A549 (cell line): ENCODE measurements at regions not wholly inside any gene's neighbourhood (a gene's known extent, or its start where the extent isn't known, plus 50 kb on each side); places are given as distances from the start of the nearest gene placed in this dataset.

Source experiments
- ATAC-seq, 2 experiments: fragments of 200-7000 bp in 1 of 2; fragments of >200 bp in 1 of 2; cut with Nextera tagmentation in 1 of 2; cut with Tn5 transposase in 1 of 2; 3 replicates each; pipeline versions ENCODE4 v1.8.0 to v1.9.1; 2018 to 2020; ENCODE audit warnings: mild to moderate bottlenecking in 1 of 2, moderate library complexity in 1 of 2
- CTCF ChIA-PET: fragments of 300-600 bp; sonication (Branson Sonifier 250); formaldehyde crosslinking; extraction: SDS; loops from one replicate; lab custom pipeline; 2021; ENCODE audit warnings: antibody characterized with exemption, inconsistent platforms; lab: Yijun Ruan, JAX
- POLR2A ChIA-PET: fragments of 350-600 bp; formaldehyde crosslinking; extraction: SDS; loops from one replicate; lab custom pipeline; 2021; ENCODE audit warnings: antibody characterized with exemption, inconsistent platforms; lab: Yijun Ruan, JAX
- DNase-seq, 2 experiments: peaks; one replicate each; pipeline versions ENCODE4 v3.0.0 to v3.0.0-alpha.2; 2011 to 2016; ENCODE audit warnings: low read depth in 1 of 2, low spot score in 1 of 2
- FAIRE-seq: peaks from 2 replicates; lab custom pipeline; 2011; peaks lifted over from hg19 to GRCh38; lab: Jason Lieb, UNC
- H3K27ac ChIP-seq, 2 experiments: fragments of >200 bp; sonication (Bioruptor Twin); formaldehyde crosslinking; 3 replicates each; pipeline ENCODE4 v1.5.1; 2016 to 2017
- H3K4me1 ChIP-seq: fragments of >200 bp; sonication (Bioruptor Twin); formaldehyde crosslinking; 3 replicates; pipeline ENCODE4 v1.6.1; 2016
- H3K4me2 ChIP-seq: fragments of >200 bp; sonication (Bioruptor Twin); formaldehyde crosslinking; 3 replicates; pipeline ENCODE4 v1.6.1; 2016
- H3K4me3 ChIP-seq: fragments of >200 bp; sonication (Bioruptor Twin); formaldehyde crosslinking; 3 replicates; pipeline ENCODE4 v1.5.1; 2016
- H3K9me3 ChIP-seq: fragments of >200 bp; sonication (Bioruptor Twin); formaldehyde crosslinking; 3 replicates; pipeline ENCODE4 v1.6.1; 2016
- BHLHE40 ChIP-seq: IDR thresholded peaks from 2 replicates; pipeline ENCODE4 v1.6.1; 2012; ENCODE audit warnings: low read depth, low read length, inconsistent platforms
- CBX2 ChIP-seq: fragments of 200-600 bp; sonication (generic); IDR thresholded peaks from 2 replicates; pipeline ENCODE4 v1.6.1; 2016; ENCODE audit warnings: low read depth, mild to moderate bottlenecking, borderline replicate concordance
- CEBPB ChIP-seq, 2 experiments: fragments of >200 bp in 1 of 2; sonication (Bioruptor Twin) in 1 of 2; formaldehyde crosslinking in 1 of 2; IDR thresholded peaks; 2 replicates each; pipeline ENCODE4 v1.6.1; 2012 to 2016
- CHD4 ChIP-seq: fragments of 200-600 bp; sonication (generic); IDR thresholded peaks from 2 replicates; pipeline ENCODE4 v1.6.1; 2016; ENCODE audit warnings: antibody characterized with exemption, mild to moderate bottlenecking, borderline replicate concordance
- EHF ChIP-seq: fragments of 250-450 bp; sonication (Bioruptor Pico); IDR thresholded peaks from 2 replicates; pipeline ENCODE4 v1.5.0; 2020; ENCODE audit warnings: mild to moderate bottlenecking
- EHMT2 ChIP-seq: fragments of 200-600 bp; sonication (generic); IDR thresholded peaks from 2 replicates; pipeline ENCODE4 v1.6.1; 2016; ENCODE audit warnings: antibody characterized with exemption, low read depth, mild to moderate bottlenecking, moderate library complexity
- EP300 ChIP-seq, 2 experiments: fragments of >200 bp; sonication (Bioruptor Twin); formaldehyde crosslinking; IDR thresholded peaks; 2 replicates in 1 of 2; 3 replicates in 1 of 2; pipeline ENCODE4 v1.6.1; 2016 to 2017
- FOSB ChIP-seq: fragments of 250-450 bp; sonication (Bioruptor Pico); IDR thresholded peaks from 2 replicates; pipeline ENCODE4 v1.5.0; 2020; ENCODE audit warnings: mild to moderate bottlenecking, moderate library complexity
- FOSL2 ChIP-seq, 2 experiments: fragments of 450-650 bp in 1 of 2; fragments of >200 bp in 1 of 2; sonication (Bioruptor Twin) in 1 of 2; formaldehyde crosslinking; IDR thresholded peaks; 2 replicates each; pipeline versions ENCODE4 v1.5.0 to v1.6.1; 2016 to 2020; ENCODE audit warnings: mild to moderate bottlenecking in 1 of 2, moderate library complexity in 1 of 2
- GATA3 ChIP-seq: IDR thresholded peaks from 2 replicates; pipeline ENCODE4 v1.6.1; 2012; ENCODE audit warnings: borderline replicate concordance
- HOXA7 ChIP-seq: fragments of 250-450 bp; sonication (Bioruptor Pico); IDR thresholded peaks from 2 replicates; pipeline ENCODE4 v1.5.0; 2020; ENCODE audit warnings: mild to moderate bottlenecking, moderate library complexity
- HOXB5 ChIP-seq: fragments of 250-450 bp; sonication (Bioruptor Pico); IDR thresholded peaks from 2 replicates; pipeline ENCODE4 v1.5.0; 2020; ENCODE audit warnings: mild to moderate bottlenecking, moderate library complexity
- JUN ChIP-seq, 2 experiments: fragments of >200 bp; sonication (Bioruptor Twin); formaldehyde crosslinking; IDR thresholded peaks; 2 replicates in 1 of 2; 3 replicates in 1 of 2; pipeline ENCODE4 v1.6.1; 2016 to 2017
- MAZ ChIP-seq: fragments of 150-350 bp; IDR thresholded peaks from 2 replicates; pipeline ENCODE4 v1.6.1; 2014; ENCODE audit warnings: antibody characterized with exemption, low read depth, low read length, borderline replicate concordance
- MYC ChIP-seq: IDR thresholded peaks from 2 replicates; pipeline ENCODE4 v1.6.1; 2012; ENCODE audit warnings: mild to moderate bottlenecking, inconsistent platforms, low read length, improper control_type of control experiment, borderline replicate concordance
- NFE2L2 ChIP-seq: fragments of 150-350 bp; conservative IDR thresholded peaks from 2 replicates; pipeline ENCODE4 v1.6.1; 2014; ENCODE audit warnings: low read length
- NPAS2 ChIP-seq: fragments of 250-450 bp; sonication (Bioruptor Pico); IDR thresholded peaks from 2 replicates; pipeline ENCODE4 v1.8.0; 2022; ENCODE audit warnings: mild to moderate bottlenecking, moderate library complexity, borderline replicate concordance
- NR3C1 ChIP-seq: fragments of >200 bp; sonication (Bioruptor Twin); formaldehyde crosslinking; IDR thresholded peaks from 3 replicates; pipeline ENCODE4 v1.6.1; 2017
- POLR2AphosphoS2 ChIP-seq: conservative IDR thresholded peaks from 2 replicates; pipeline ENCODE4 v1.6.1; 2012; ENCODE audit warnings: low read length, improper control_type of control experiment, inconsistent platforms
- RARB ChIP-seq: fragments of 250-450 bp; sonication (Bioruptor Pico); IDR thresholded peaks from 2 replicates; pipeline ENCODE4 v1.8.0; 2021; ENCODE audit warnings: mild to moderate bottlenecking, moderate library complexity
- SREBF2 ChIP-seq: fragments of 450-650 bp; IDR thresholded peaks from 2 replicates; pipeline ENCODE4 v1.6.1; 2014; ENCODE audit warnings: mild to moderate bottlenecking, moderate library complexity
- ZC3H11A ChIP-seq: fragments of 450-650 bp; IDR thresholded peaks from 2 replicates; pipeline ENCODE4 v1.6.1; 2014; ENCODE audit warnings: antibody characterized with exemption, mild to moderate bottlenecking
- ZNF302 ChIP-seq: fragments of 250-450 bp; sonication (Bioruptor Pico); IDR thresholded peaks from 2 replicates; pipeline ENCODE4 v1.9.0; 2021; ENCODE audit warnings: inconsistent platforms, mild to moderate bottlenecking, moderate library complexity
- ZSCAN20 ChIP-seq: fragments of 250-450 bp; sonication (Bioruptor Pico); IDR thresholded peaks from 2 replicates; pipeline ENCODE4 v1.8.0; 2022; ENCODE audit warnings: mild to moderate bottlenecking, moderate library complexity
- WGBS: methylation state at CpG from one replicate; pipeline ENCODE4 v1.1.6; 2017; ENCODE audit errors: missing lambda C conversion rate; 5-methylcytosine and 5-hydroxymethylcytosine counted together
- TF ChIP-seq, protein P1 (sequence below): IDR thresholded peaks from 2 replicates; pipeline ENCODE4 v1.6.1; 2012
- TF ChIP-seq, protein P2 (sequence below): fragments of 250-450 bp; sonication (Bioruptor Pico); IDR thresholded peaks from 2 replicates; pipeline ENCODE4 v1.5.0; 2021; ENCODE audit warnings: mild to moderate bottlenecking, moderate library complexity, borderline replicate concordance
- TF ChIP-seq, protein P3 (sequence below): fragments of 250-450 bp; sonication (Bioruptor Pico); IDR thresholded peaks from 2 replicates; pipeline ENCODE4 v1.5.0; 2020; ENCODE audit warnings: low read depth, mild to moderate bottlenecking, moderate library complexity
- TF ChIP-seq, protein P4 (sequence below): fragments of 200-600 bp; sonication (generic); IDR thresholded peaks from 2 replicates; pipeline ENCODE4 v1.6.1; 2016; ENCODE audit warnings: antibody characterized with exemption, mild to moderate bottlenecking, moderate library complexity

DNA sequence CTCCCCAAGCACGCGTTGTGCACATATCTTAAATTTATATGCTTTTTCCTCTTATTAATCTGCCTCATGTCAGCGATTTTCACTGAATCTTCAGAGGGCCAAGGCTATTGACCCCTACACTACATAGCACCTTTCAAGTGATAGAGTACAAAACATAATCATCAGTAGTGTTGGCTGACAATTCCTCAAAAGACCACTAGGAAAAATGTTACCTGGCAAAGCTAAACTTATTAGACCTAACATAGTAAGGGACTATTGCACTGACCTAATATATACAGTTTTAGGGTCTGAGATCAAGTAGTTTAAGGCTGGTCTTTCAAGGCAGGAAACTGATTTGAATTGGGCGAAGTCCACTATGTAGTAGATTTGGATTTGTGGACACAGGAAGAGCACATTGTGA lies 244.2 kb upstream of the ZC3H15 start:
- Histone ChIP-seq H3K4me3 (no peak overlapping the region), H3K4me1 (no peaks in the 10 kb centered on the region), H3K4me2 (no peak overlapping the region), H3K9me3 (no peaks in the 10 kb centered on the region), H3K27ac (no peak overlapping the region)
- no peak for TF ChIP-seq CHD4
- no peak for TF ChIP-seq SREBF2
- TF ChIP-seq JUN (IDR thresholded peaks at IDR 0.05): no peak
- TF ChIP-seq, protein P1, sequence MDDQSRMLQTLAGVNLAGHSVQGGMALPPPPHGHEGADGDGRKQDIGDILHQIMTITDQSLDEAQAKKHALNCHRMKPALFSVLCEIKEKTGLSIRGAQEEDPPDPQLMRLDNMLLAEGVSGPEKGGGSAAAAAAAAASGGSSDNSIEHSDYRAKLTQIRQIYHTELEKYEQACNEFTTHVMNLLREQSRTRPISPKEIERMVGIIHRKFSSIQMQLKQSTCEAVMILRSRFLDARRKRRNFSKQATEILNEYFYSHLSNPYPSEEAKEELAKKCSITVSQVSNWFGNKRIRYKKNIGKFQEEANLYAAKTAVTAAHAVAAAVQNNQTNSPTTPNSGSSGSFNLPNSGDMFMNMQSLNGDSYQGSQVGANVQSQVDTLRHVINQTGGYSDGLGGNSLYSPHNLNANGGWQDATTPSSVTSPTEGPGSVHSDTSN: no peak
- no peak for TF ChIP-seq POLR2AphosphoS2
- TF ChIP-seq FOSB (CRISPR knock-in tag): no peak
- no peak for TF ChIP-seq HOXA7
- TF ChIP-seq RARB (CRISPR knock-in tag): no peak
- no peak for TF ChIP-seq HOXB5
- TF ChIP-seq, protein P2, sequence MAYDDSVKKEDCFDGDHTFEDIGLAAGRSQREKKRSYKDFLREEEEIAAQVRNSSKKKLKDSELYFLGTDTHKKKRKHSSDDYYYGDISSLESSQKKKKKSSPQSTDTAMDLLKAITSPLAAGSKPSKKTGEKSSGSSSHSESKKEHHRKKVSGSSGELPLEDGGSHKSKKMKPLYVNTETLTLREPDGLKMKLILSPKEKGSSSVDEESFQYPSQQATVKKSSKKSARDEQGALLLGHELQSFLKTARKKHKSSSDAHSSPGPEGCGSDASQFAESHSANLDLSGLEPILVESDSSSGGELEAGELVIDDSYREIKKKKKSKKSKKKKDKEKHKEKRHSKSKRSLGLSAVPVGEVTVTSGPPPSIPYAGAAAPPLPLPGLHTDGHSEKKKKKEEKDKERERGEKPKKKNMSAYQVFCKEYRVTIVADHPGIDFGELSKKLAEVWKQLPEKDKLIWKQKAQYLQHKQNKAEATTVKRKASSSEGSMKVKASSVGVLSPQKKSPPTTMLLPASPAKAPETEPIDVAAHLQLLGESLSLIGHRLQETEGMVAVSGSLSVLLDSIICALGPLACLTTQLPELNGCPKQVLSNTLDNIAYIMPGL (CRISPR knock-in tag): no peak
- TF ChIP-seq MAZ: no peak
- TF ChIP-seq, protein P3, sequence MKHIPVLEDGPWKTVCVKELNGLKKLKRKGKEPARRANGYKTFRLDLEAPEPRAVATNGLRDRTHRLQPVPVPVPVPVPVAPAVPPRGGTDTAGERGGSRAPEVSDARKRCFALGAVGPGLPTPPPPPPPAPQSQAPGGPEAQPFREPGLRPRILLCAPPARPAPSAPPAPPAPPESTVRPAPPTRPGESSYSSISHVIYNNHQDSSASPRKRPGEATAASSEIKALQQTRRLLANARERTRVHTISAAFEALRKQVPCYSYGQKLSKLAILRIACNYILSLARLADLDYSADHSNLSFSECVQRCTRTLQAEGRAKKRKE: no peak
- no peak for TF ChIP-seq ZC3H11A
- TF ChIP-seq NR3C1: no peak
- no peak for ATAC-seq
- POLR2A ChIA-PET: no interaction called here
- CTCF ChIA-PET: interaction anchor here (0.6 kb wide), 1 partner anchor 1501 kb away, joined by 3 read pairs; no protein-coding TSS in a partner anchor
- WGBS: 75% methylated on average over 4 of the region's 4 CpGs
- FAIRE-seq: no peak
- DNase-seq: no peak

DNA sequence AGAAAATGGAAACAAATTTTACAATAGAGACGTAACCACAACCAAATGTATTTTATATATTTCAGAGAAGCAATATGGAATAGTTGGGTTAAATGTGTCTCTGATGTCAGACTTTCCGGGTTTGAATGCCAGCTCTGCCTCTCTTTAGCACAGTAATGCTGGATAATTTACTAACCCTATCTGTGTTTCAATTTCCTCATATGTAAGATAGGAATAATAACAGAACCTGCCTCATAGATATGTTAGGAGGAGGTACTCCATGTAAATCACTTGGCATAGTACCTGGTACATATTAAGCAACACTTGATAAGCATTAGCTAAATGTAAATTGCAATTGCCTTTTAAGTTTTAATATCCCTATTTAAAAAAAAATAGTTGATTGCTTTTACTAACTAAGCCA lies 231.3 kb upstream of the ZC3H15 start:
- Histone ChIP-seq H3K9me3 (no peaks in the 10 kb centered on the region), H3K4me1 (no peaks in the 10 kb centered on the region), H3K27ac (no peak overlapping the region), H3K4me2 (no peak overlapping the region), H3K4me3 (no peak overlapping the region)
- 84% methylated on average over 2 of the region's 2 CpGs for WGBS
- FAIRE-seq: no peak
- CTCF ChIA-PET: no interaction called here
- POLR2A ChIA-PET: no interaction called here
- ATAC-seq: no peak
- DNase-seq: no peak
- TF ChIP-seq EHMT2: no peak
- no peak for TF ChIP-seq POLR2AphosphoS2
- no peak for TF ChIP-seq EHF
- no peak for TF ChIP-seq GATA3
- TF ChIP-seq MYC: no peak
- TF ChIP-seq BHLHE40: no peak
- no peak for TF ChIP-seq CBX2
- TF ChIP-seq FOSL2 (IDR thresholded peaks at IDR 0.05): no peak
- TF ChIP-seq FOSL2 (CRISPR knock-in tag; IDR thresholded peaks at IDR 0.05): no peak
- TF ChIP-seq NFE2L2: no peak
- no peak for TF ChIP-seq CHD4
- no peak for TF ChIP-seq CEBPB (IDR thresholded peaks at IDR 0.05)
- TF ChIP-seq ZC3H11A: no peak
- TF ChIP-seq, protein P4, sequence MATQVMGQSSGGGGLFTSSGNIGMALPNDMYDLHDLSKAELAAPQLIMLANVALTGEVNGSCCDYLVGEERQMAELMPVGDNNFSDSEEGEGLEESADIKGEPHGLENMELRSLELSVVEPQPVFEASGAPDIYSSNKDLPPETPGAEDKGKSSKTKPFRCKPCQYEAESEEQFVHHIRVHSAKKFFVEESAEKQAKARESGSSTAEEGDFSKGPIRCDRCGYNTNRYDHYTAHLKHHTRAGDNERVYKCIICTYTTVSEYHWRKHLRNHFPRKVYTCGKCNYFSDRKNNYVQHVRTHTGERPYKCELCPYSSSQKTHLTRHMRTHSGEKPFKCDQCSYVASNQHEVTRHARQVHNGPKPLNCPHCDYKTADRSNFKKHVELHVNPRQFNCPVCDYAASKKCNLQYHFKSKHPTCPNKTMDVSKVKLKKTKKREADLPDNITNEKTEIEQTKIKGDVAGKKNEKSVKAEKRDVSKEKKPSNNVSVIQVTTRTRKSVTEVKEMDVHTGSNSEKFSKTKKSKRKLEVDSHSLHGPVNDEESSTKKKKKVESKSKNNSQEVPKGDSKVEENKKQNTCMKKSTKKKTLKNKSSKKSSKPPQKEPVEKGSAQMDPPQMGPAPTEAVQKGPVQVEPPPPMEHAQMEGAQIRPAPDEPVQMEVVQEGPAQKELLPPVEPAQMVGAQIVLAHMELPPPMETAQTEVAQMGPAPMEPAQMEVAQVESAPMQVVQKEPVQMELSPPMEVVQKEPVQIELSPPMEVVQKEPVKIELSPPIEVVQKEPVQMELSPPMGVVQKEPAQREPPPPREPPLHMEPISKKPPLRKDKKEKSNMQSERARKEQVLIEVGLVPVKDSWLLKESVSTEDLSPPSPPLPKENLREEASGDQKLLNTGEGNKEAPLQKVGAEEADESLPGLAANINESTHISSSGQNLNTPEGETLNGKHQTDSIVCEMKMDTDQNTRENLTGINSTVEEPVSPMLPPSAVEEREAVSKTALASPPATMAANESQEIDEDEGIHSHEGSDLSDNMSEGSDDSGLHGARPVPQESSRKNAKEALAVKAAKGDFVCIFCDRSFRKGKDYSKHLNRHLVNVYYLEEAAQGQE: no peak
- no peak for TF ChIP-seq EP300 (IDR thresholded peaks at IDR 0.05)
- TF ChIP-seq NPAS2: no peak
- TF ChIP-seq ZNF302 (CRISPR knock-in tag): no peak
- TF ChIP-seq JUN (IDR thresholded peaks at IDR 0.05): no peak
- TF ChIP-seq ZSCAN20: no peak
- TF ChIP-seq, all 56 proteins: peak for 0
